OCI-LY1 (cell line): ENCODE measurements at regions not wholly inside any gene's neighbourhood (a gene's known extent, or its start where the extent isn't known, plus 50 kb on each side); places are given as distances from the start of the nearest gene placed in this dataset.

Experiments used
- CTCF ChIP-seq: fragments of 200-600 bp; sonication (generic), shearing (Covaris generic); IDR thresholded peaks from 2 replicates; pipeline ENCODE4 v1.5.1; 2017; ENCODE audit warnings: mild to moderate bottlenecking, antibody characterized with exemption, low read length, moderate library complexity, mixed read lengths
- EZH2 ChIP-seq: fragments of 200-600 bp; sonication (generic), shearing (Covaris generic); IDR thresholded peaks from 2 replicates; pipeline ENCODE4 v1.8.0; 2017; ENCODE audit warnings: borderline replicate concordance, mixed run types, mild to moderate bottlenecking, antibody characterized with exemption, low read length, moderate library complexity, mixed read lengths

DNA sequence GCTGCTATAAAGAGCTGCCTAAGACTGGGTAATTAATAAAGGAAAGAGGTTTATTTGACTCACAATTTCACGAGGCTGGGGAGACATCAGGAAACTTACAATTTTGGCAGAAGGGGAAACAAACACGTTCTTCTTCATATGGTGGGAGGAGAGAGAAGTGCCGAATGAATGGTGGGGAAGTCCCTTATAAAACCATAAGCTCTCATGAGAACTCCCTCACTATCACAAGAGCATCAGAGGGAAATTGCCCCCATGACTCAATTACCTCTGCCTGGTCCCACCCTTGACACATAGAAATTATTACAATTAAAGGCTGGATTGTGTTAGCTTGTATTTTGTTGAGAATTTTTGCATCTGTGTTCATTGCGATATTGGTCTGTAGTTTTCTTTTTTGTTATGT lies 460.5 kb upstream of the RAB6C start:
- TF ChIP-seq EZH2 (no peak), CTCF (no peak)
